Activated CD4-positive, alpha-beta T cell treated with anti-CD3 and anti-CD28 coated beads, Interleukin-10, Interleukin-2, amounts not matched to agents 100 ng/mL and 50 ng/mL, durations not matched to agents 16 hours and 8 hours (primary cell): ENCODE measurements at regions not wholly inside any gene's neighbourhood (a gene's known extent, or its start where the extent isn't known, plus 50 kb on each side); places are given as distances from the start of the nearest gene placed in this dataset.
A peak's percentile ranks its signal among the peaks of the same experiment; 100 is the strongest.
"Not testable (repeated sequence)": the region's sequence is repeated elsewhere in the genome, so short reads cannot be mapped to it uniquely, and the experiment has no call there.

Experiments used
- DNase-seq: peaks from one replicate; pipeline ENCODE4 v3.0.0-alpha.2; 2020

GRCh38 chr10:43839973-43840372 is 191.3 kb upstream of the ZNF32 start:
- no peak for DNase-seq

- DNase-seq: not testable (repeated sequence)
These were observed 186.1 kb upstream of the ZNF32 start for GRCh38 chr10:43834751-43835150.

- DNase-seq: no peak
These were observed 179.2 kb upstream of the ZNF32 start for GRCh38 chr10:43827853-43828252.

GRCh38 chr10:43825984-43826383 is 177.3 kb upstream of the ZNF32 start:
- DNase-seq: no peak

- DNase-seq: no peak
These were observed 176.7 kb upstream of the ZNF32 start for GRCh38 chr10:43825421-43825820.

GRCh38 chr10:43824934-43825333 is 176.3 kb upstream of the ZNF32 start:
- DNase-seq: no peak

GRCh38 chr10:43822631-43823580 is 174.2 kb upstream of the ZNF32 start:
- DNase-seq: no peak

- no peak for DNase-seq
These were observed 172.4 kb upstream of the ZNF32 start for GRCh38 chr10:43821103-43821502.

- DNase-seq: no peak
These were observed 172.0 kb upstream of the ZNF32 start for GRCh38 chr10:43820663-43821062.

- no peak for DNase-seq
These were observed 171.0 kb upstream of the ZNF32 start for GRCh38 chr10:43819464-43820230.

- no peak for DNase-seq
These were observed 170.0 kb upstream of the ZNF32 start for GRCh38 chr10:43818687-43819086.

- DNase-seq: no peak
These were observed 168.7 kb upstream of the ZNF32 start for GRCh38 chr10:43817368-43817767.

- DNase-seq: peak; percentile 91
These were observed 168.0 kb upstream of the ZNF32 start for GRCh38 chr10:43816351-43817321.

- DNase-seq: no peak
These were observed 166.7 kb upstream of the ZNF32 start for GRCh38 chr10:43815181-43815885.

GRCh38 chr10:43814663-43815062 is 166.0 kb upstream of the ZNF32 start:
- DNase-seq: no peak

- DNase-seq: no peak
These were observed 163.2 kb upstream of the ZNF32 start for GRCh38 chr10:43811871-43812270.

GRCh38 chr10:43809211-43809930 is 160.7 kb upstream of the ZNF32 start:
- DNase-seq: no peak

- peak; percentile 71 for DNase-seq
These were observed 159.5 kb upstream of the ZNF32 start for GRCh38 chr10:43808136-43808535.

- no peak for DNase-seq
These were observed 158.4 kb upstream of the ZNF32 start for GRCh38 chr10:43806831-43807640.

GRCh38 chr10:43803791-43804190 is 155.1 kb upstream of the ZNF32 start:
- DNase-seq: no peak
